C4-2B (cell line): ENCODE measurements at regions not wholly inside any gene's neighbourhood (a gene's known extent, or its start where the extent isn't known, plus 50 kb on each side); places are given as distances from the start of the nearest gene placed in this dataset.

Experiments
- ZFX ChIP-seq: fragments of 450-650 bp; IDR thresholded peaks from 2 replicates; pipeline ENCODE4 v1.6.1; 2017
- TF ChIP-seq, protein P1 (sequence below): fragments of 450-650 bp; conservative IDR thresholded peaks from 2 replicates; pipeline ENCODE4 v1.5.1; 2017; ENCODE audit warnings: mild to moderate bottlenecking

DNA sequence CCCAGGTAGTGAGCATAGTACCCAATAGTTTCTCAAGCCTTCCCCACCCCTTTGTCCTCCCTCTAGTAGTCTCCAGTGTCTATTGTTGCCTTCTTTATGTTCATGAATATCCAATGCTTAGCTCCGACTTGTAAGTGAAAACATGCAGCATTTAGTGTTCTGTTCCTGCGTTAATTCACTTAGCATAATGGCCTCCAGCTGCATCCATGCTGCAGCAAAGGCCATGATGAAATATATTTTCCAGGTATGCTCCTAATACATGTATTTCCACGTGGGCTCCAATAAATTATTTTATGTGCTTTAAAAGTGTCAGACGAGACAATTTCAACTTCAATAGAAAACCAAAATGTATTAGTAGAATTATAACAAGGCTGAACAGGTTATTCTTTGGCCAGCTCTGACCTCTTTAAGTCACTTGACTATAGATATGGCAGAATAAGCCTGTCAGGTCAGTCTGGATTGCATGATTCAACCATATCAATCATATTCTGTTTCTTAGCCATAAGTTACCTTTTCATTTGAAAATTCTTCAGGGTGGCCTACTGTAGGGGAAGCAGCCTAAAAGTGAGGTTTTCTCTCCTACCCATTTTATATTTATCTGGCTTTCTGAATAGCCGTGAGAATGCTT, 2291.6 kb upstream of the WWC1 start:
- TF ChIP-seq, protein P1, sequence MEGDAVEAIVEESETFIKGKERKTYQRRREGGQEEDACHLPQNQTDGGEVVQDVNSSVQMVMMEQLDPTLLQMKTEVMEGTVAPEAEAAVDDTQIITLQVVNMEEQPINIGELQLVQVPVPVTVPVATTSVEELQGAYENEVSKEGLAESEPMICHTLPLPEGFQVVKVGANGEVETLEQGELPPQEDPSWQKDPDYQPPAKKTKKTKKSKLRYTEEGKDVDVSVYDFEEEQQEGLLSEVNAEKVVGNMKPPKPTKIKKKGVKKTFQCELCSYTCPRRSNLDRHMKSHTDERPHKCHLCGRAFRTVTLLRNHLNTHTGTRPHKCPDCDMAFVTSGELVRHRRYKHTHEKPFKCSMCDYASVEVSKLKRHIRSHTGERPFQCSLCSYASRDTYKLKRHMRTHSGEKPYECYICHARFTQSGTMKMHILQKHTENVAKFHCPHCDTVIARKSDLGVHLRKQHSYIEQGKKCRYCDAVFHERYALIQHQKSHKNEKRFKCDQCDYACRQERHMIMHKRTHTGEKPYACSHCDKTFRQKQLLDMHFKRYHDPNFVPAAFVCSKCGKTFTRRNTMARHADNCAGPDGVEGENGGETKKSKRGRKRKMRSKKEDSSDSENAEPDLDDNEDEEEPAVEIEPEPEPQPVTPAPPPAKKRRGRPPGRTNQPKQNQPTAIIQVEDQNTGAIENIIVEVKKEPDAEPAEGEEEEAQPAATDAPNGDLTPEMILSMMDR, result no peak
- TF ChIP-seq ZFX, result no peak
